VCaP (cell line): ENCODE measurements at regions not wholly inside any gene's neighbourhood (a gene's known extent, or its start where the extent isn't known, plus 50 kb on each side); places are given as distances from the start of the nearest gene placed in this dataset.

ENCODE experiments used
- H3K27ac ChIP-seq: fragments of 450-650 bp; 2 replicates; pipeline ENCODE4 v1.5.1; 2017
- TF ChIP-seq, protein P1 (sequence below): fragments of 450-650 bp; conservative IDR thresholded peaks from 2 replicates; pipeline ENCODE4 v1.5.1; 2017; ENCODE audit warnings: mild to moderate bottlenecking, moderate library complexity

DNA sequence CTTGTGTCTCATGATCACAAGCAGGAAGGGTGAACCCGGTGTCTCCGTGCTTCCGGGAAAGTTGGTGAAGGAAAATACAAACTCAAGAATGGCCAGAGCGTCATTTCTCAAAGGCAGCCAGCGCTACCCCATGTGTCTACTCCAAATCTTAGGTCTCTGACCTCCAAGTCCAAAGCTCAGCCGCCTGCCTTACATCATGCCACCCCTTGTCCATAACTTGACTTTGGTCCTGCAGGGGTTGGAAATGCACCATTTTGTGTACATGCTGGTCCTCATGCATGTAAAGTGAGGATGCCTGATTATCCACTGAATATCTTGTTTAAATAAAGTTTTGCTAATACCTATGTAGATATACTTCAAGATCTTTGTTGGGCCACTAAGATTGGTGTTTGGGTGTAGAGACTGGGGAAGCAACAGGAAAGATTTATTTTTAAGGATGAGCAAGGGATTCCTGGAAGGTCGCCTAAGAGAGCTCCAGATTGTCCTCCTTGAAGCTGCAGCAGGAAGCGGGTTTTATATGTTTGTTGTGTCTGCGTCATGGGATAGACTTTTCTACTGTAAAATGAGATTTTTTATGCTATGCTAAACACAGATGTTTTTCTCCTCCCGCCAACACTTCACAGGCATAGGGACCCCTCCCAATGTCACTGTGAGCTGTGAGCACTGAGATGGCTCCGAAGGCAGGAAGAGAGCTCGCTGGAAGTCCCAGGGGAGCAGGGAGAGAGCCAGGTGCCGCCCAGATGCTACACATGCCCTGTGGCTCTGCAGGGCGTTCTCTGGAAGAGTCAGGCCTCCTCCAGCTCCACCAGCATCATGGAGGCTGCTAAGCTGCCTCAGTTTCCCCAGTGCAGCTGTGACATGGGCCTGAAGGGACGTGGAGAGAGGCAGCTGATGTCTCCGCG is 176.2 kb upstream of the HDAC4 start:
- no peak overlapping the region for H3K27ac ChIP-seq
- TF ChIP-seq, protein P1, sequence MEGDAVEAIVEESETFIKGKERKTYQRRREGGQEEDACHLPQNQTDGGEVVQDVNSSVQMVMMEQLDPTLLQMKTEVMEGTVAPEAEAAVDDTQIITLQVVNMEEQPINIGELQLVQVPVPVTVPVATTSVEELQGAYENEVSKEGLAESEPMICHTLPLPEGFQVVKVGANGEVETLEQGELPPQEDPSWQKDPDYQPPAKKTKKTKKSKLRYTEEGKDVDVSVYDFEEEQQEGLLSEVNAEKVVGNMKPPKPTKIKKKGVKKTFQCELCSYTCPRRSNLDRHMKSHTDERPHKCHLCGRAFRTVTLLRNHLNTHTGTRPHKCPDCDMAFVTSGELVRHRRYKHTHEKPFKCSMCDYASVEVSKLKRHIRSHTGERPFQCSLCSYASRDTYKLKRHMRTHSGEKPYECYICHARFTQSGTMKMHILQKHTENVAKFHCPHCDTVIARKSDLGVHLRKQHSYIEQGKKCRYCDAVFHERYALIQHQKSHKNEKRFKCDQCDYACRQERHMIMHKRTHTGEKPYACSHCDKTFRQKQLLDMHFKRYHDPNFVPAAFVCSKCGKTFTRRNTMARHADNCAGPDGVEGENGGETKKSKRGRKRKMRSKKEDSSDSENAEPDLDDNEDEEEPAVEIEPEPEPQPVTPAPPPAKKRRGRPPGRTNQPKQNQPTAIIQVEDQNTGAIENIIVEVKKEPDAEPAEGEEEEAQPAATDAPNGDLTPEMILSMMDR, result no peak

- no peak overlapping the region for H3K27ac ChIP-seq
- TF ChIP-seq, protein P1, result no peak
Measured at GRCh38 chr2:239575931-239576445, 175.2 kb upstream of the HDAC4 start.

DNA sequence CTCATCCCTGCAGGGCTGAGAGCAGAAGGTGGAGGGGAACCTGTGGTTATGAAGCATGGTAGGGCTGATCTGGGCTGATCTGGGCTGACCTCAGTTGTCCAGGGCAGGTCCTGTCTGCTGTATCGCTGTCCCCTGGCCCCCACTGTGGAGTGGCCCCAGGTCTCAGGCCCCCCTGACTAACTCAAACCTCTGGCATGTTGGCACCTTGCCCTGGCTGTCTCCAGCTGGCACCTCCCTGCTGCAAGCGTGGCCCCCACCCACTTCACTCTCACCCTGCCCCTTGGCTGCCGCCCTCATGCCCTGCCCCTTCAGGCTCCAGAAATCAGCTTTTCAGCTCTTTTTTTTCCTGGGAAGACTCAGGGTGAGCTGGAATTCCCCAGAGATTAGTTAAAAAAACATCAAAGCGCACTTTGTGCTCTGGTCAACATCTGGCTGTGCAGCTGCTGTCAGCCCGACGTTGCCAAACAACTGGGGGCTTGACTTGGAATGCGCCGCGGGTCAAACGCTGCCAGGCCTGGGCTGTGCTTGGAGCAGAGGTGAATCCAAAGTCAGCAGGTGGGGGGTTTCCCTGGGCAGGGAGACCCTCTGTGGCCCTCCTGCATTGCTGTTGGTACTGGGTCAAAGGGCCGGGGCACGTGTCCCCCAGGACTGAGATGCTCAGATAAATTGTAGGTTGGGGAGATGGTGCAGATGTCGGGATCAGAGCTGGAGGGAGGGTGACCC is 173.8 kb upstream of the HDAC4 start:
- H3K27ac ChIP-seq, result no peak overlapping the region
- TF ChIP-seq, protein P1, result no peak

GRCh38 chr2:239574054-239574433 is 173.2 kb upstream of the HDAC4 start:
- H3K27ac ChIP-seq, result no peak overlapping the region
- TF ChIP-seq, protein P1, result no peak

- TF ChIP-seq, protein P1, result no peak
- H3K27ac ChIP-seq, result no peak overlapping the region
Measured at GRCh38 chr2:239570971-239571520, 170.2 kb upstream of the HDAC4 start.

DNA sequence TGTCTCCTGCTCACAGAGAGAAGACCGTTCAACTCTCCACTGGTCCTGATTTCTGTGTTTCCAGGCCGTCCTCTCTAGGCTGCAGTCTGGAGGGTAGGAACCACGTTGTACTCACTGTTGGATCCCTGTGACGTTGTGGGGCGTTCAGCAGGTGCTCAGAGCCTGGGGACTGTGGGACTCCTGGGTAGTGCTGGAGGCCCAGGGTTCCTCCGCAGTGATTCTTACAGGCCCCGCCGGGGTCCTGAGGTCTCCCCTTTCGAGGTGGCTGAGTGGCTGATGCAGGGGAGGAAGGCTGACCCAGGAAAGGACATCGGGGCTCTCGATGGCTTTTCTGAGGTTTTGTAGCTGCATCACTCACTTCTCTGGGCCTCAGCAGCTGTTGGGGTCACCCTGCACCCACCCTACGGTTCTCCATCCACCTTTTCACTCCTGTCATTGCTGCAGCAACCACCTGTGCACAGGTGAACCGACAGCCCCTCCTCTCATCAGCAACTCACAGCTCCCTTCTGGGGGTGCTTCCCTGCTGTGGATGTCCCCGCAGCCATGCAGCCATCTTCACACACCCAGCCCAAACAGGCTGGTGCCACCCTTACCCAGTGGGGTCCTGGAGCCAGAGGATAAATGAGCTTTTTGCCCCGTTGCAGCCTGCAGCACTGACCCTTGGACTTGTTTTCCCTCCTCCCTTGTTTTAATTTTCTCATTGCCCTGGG is 169.6 kb upstream of the HDAC4 start:
- H3K27ac ChIP-seq, result no peak overlapping the region
- TF ChIP-seq, protein P1, result no peak
